ENCODE measurements at regions not wholly inside any gene's neighbourhood (a gene's known extent, or its start where the extent isn't known, plus 50 kb on each side); places are given as distances from the start of the nearest gene placed in this dataset.

DNA sequence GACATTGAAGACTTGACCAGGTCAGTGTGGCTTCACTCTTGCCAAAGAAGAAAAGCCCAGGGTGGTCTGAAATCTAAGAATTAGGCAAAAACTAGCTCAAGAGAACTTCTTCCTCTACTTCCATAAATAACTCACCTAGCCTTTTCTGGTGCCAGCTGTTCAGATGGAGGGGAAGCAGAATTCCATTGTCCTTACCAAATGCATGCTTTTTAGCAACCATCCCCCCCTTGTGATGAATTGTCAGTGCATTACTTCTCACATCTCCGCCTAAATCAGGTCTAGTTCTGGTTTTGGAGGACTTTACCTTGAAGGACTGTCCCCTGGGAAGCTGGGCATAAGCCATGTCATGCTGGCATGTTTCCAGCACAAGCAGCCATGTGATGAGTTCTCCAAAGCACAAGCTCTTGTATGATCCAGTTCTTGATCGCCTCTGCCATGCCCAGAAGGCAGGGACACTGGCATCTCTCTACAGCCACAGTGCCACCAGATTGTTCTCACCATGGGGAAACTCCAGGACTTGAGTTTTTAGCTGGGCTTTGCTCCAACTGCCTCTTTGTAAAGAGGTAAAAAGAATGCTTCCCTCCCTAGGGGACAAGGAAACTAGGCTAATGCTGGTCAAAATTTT is 96.4 kb upstream of the IL12A start:
- DNase-seq = no peak

DNA sequence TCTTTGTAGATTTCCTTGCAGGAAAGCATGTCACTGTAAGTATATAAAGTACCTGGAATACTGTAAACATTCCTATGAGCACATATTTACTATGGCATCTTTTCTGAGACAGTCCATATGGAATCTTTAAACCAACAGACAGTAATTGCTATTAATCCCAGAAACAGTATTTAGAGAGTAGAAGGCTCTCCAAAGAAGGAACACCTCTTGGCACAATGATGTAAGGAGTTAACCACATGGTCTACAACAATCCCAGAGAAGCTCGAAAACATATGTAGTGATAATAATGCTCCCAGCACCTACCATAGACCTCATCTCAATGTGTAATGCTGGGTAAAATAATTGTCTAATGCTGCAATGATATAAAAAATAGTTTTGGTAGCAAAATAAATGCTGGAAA is 95.8 kb upstream of the IL12A start:
- no peak for DNase-seq

DNA sequence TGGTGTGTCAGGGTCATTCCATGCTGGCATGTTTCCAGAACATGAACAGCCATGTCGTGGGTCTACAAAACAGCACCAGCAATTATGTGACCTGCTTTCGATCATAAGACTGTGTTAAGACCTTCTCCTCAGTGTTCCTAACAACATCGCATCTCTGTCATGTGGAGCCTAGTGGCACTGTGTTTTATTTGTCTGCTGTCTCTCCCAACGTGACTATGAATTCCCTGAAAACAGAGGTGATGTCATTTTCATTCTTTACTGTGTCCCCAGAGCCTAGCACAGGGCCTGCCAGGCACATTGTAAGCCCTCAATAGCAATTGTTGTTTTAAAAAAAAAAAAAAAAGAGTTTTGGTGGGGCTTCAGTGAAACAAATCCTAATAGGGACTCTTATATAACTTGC is 94.2 kb upstream of the IL12A start:
- no peak for DNase-seq

DNA sequence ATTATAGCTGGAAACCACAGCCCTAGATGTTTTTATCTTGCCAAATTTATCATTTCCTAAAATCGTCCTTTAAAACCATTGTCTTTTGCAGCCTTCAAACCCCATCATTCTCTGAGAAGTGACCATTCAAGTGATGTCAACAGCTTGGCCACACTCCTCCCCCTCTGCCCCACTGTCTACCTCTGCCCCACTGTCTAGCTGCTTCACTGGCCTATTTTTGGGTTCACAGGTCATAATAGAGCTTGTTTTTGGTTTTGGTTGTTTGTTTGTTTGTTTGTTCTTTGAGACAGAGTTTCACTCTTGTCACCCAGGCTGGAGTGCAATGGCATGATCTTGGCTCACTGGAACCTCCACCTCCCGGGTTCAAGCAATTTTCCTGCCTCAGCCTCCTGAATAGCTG is 93.2 kb upstream of the IL12A start:
- DNase-seq = no peak

DNA sequence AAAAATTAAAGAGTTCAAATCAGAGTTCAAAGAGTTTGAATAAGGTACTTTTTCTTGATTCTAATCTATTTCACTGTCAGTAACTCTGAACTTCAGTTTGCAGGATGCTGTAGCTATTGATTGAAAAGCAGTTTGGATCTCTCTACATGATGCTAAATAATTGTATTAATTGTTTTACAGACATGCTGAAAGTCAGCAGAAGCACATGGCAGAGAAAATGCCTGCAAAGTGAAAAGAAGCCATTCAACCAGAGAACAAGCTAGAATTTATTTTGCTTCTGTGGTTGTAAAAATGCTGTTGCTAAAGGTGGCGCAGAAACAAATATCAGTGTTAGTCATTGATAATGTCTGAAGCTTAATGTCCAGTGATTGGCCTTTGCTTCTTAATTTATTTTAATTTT is 92.1 kb upstream of the IL12A start:
- DNase-seq = no peak

DNA sequence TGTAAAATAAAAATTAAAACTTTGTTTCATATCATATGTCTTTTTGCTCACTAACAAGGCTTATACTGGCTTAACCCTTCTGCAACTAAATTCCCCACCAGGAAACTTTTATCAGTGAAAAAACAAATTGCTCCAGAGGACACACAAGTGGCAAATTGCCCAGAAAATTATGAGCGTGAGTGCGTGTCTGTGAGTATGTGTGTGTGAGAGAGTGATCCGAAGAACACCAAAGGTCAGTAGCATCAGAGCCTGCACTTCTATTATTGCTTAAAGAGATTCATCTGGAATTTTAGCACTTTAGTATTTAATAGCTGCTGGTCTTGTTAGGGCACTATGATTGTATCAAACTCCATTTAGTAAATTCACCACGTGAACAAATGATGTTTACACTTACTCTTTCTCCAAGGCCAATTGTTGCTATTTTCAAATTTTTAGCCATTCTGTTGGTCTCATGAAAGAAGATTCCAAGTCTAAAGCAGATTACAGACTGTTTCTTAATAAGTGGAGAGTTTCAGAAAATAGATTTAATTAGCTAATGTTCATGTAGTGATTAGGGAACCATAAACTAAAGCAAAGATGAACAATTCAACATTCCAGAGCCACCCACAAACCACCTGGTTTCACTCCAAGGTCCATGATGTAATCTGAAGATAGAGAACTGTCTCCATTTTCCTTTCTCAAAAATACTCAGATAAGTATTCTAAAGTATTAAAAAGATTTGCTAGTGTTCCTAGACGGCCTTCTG is 91.1 kb upstream of the IL12A start:
- DNase-seq = no peak

DNA sequence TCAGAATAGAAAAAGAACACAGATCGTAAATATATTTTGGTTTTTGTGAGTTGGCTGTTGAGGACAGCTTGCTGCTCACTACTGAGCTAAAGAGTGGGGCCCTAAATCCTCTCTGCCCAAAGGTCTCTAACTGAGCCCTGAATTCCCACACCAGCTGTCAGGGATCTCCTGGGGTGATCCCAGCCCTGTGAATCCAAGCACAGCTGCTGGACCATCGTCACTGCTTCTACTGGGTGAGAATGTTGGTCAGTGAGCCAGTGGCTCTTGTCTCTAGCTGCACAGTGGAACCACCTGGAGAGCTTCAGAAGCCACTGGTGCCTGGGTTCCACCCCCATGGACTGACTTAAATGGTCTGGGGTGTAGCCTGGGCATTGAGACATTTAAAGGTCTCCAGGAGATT is 90.5 kb upstream of the IL12A start:
- no peak for DNase-seq

DNA sequence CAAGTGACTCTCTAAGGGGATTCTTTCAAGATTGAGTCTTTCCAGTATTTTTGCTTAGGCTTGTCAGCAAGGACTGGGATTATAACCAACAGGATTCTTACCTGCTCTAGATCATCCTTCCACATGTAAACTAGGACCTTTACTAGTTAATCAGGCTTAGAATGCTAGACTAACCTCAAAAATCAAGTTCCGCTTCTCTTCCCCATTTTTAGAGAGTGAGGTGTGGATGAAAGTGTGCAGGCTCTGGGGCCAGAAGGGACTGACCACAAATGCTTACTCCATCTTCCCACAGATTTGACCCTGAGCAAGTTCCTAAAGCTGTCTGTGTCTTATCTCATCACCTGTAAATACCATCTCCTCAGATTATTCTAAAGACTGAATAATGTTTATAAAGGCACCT is 89.5 kb upstream of the IL12A start:
- DNase-seq = no peak

DNA sequence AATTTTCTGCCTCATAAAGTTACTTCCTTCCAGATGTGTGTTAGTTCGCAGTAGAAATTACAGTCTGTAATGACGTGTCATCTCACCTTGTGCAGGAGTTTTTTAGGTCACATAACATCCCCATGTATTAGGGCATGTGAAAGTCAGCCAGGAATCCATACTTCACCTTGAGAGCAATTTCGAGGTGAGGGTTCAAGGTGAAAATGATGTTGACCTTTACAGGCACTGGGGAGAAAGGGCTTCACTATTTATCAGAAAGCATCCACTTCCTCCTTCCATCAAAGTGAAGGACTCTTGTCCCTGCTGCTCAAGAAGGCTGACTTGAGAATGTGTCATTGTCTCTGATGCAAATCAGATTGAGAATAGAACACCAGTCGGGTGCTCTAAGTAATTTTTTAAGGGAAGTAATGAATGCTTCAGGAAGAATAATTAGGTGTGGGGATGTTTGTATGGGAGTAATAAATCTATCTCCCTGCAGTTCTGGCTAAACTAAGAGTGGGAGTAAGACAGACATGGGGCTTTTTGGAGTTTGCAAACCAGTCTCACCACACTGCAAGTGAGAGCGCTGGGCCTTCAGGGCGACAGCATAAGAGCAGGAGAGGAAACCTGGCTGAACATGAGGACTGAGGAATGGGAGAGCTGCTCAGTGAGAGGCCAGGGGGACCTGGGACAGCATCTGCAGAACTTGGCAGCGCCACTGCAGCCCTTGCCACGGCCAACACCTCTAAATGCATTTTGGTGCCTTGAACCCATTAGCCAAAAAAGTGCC is 85.9 kb upstream of the IL12A start:
- DNase-seq = no peak

DNA sequence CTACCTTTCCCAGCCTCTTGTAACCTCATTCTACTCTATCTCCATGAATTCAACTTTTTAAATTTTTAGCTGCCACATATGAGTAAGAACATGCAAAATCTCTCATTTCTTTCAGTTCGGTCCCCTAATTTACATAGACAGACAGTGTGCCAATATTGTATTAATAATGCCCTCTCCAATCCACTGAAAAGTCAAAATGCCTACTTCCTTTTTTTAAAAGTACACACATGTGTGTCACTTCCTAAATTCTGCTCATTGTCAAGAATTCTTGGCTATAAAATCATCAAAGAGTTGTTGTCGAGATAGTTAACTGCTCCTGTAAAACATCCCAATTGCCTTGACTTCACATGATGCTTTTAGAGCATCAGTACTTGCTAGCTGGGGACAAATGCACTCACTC is 84.2 kb upstream of the IL12A start:
- no peak for DNase-seq

DNA sequence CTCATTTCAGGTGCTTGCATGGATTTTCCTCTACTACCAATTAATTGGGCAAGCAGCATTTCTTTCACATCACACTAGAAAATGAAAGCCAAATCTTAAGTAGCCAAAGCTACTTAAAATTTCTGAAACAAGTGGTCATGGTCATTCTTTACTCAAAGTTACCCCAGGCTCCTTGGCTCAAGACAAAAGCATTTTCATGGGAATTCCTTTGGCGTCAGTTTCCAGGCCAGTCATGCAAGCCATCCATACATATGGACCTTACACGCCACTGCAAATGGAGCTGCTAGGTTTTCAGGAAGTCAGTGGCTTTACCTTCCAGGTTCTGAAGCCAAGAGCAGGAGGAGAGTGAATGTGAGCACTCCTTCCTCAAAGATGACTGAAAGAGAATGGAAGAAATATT is 83.7 kb upstream of the IL12A start:
- DNase-seq = no peak

DNA sequence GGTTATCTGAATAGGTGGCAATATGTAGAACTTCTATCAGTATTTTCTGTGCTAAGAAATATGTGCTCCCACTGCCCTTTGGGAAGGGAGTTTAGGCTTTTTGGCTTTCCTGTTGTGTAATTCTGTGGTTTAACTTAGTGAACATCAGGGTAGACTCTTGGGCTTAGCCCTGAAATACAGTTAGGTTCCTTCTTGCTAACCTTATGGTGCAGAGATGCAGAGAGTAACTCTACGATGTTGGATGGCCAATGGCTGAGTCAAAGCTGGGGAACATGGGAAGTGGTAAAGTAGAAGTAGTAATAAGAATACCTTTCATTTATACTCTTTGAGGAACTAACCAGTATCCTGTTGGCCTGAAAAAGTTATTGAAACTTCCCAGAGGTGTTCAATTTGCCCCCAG is 80.8 kb upstream of the IL12A start:
- DNase-seq = no peak

DNA sequence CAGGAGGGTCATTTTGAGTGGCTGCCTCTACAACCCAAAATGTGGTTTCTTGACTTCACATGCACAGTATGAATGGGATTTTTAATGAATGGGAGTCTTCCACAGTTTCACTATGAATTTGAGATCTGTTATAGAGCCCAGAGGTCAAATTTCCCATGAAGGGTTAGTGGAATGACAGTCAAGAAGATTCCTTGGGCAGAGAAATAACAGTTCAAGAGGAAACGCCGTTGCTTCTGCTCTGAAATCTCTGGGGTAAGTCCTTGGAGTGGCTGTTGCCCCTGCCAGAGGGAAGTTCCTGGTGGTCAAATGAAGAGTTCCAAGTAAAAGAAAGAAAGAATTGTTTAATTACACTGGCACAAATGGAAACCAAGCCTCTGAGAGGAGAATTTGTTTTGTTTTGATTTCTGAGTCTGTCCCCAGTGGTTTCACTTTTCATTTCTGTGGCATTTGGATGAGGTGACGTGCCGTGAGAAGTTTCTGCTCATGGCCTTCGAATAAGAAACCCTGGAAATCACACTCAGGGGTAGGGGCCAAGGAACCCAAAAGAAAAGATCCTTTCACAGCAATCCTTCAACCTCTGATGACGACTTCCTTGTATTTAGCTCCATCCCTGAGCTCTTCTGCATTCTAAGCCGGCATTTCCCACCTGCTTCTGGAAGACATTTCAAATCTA is 77.5 kb upstream of the IL12A start:
- DNase-seq = no peak

DNA sequence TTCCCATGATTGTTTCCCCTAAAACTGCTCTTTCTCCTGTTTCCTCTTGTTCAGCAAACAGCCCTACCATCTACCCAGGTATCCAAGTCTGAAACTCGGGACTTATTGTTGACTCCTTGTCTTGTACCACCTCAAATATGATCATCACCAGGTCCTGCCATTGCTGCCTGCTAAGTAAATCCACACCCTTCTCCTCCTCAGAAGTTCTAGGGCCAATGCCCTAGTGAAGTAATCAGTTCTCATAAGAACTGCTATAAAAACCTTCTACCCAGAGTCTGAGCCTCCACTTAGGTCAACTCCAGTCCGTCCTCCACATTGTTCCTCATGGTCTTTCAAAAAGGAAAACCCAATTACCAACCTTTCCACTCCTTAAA is 77.0 kb upstream of the IL12A start:
- DNase-seq = no peak

DNA sequence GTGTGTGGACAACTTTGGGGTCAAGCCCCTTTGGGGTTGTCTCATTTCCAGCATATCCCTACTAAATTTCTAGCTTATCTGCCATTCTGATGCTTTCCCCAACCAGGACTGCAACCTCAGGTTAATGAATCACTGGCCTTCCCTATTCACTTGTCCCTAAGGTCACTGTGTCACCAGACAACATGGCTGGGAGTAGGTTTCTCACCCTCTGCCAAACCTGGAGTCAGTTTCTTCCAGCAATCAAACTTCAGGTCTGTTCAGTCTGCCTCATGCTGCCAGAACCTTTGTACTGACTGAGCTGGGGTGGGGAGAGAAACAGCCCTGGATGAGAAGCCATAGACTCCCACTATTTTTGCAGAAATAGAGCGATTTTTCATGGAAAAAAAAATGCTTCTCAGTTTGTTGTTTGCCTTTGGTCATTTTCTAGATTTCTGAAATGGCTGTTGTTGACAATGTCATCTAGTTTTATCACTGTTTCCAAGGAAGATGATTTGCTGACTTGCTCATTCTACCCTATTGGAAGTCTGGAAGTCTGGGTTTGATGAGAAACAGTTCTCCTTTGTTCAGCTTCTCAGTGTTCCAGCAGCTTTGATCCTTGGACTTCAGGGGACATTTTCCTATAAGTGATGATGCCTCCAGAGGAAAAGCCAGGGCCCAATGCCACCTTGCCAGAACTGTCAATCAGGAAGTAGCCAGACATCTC is 74.8 kb upstream of the IL12A start:
- no peak for DNase-seq

DNA sequence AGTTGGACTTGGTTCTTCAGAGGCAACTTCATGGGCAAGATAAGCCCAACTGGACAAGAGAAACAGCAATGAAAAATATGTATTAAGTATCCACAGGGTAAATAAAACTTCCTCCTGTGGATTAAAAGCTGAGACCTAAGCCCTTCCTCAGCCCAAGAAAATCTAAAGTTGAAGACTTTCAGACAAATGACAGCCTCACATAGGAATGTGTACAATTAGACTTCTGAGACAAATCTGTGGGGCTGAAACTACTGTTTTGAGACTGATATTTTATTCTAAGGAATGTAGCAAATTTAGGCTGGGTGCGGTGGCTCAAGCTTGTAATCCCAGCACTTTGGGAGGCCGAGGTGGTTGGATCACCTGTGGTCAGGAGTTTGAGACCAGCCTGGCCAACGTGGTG is 74.2 kb upstream of the IL12A start:
- no peak for DNase-seq

DNA sequence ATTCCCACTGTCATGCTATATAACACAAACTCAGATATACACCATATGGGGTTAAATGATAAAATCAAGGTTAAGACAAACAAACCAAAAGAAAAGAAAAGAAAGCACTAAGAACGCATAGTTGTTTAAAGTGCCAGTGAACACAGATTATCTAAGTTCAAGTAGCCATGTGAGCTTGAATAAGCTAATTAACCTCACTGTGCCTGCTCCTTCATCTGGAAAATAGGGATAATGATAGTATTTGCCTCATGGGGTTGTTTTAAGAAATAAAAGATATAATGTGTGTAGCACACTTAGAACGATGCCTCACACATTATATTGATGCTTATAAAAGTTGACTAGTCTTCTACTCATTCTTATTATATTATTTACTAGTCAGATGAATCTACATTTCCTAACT is 72.6 kb upstream of the IL12A start:
- no peak for DNase-seq

DNA sequence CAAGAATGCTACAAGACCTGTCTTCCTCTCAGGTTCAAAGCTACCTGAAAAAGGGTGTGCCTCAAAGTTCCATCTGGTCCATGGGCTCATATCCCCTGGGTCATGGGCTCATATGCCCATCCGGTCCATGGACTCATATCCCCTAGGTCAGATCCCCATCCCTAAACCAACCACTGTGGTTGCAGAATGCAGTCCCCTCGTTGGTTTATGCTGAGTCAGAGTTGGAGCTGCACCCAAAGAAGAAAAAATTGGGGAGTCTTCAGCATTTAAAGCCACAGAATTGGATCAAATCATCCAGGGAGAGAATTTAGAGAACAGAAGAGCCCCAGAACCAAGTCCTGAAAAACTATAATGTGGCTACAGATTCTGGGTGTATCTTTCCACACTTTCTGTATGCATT is 71.5 kb upstream of the IL12A start:
- no peak for DNase-seq

DNA sequence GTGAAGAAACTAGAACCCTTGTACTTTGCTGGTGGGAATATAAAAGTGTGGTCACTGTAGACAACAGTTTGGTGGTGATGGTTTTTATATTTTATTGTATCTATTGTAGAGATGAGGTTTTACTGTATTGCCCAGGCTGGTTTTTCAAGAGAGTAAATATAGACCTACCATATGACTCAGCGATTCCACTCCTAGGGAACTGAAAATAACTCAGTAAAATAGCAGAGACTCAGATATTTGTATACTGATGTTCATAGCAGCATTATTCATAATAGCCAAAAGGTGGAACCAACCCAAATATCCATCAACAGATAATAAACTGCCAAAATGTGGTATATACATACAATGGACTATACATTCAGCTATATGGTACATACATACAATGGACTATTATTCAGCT is 68.8 kb upstream of the IL12A start:
- no peak for DNase-seq

DNA sequence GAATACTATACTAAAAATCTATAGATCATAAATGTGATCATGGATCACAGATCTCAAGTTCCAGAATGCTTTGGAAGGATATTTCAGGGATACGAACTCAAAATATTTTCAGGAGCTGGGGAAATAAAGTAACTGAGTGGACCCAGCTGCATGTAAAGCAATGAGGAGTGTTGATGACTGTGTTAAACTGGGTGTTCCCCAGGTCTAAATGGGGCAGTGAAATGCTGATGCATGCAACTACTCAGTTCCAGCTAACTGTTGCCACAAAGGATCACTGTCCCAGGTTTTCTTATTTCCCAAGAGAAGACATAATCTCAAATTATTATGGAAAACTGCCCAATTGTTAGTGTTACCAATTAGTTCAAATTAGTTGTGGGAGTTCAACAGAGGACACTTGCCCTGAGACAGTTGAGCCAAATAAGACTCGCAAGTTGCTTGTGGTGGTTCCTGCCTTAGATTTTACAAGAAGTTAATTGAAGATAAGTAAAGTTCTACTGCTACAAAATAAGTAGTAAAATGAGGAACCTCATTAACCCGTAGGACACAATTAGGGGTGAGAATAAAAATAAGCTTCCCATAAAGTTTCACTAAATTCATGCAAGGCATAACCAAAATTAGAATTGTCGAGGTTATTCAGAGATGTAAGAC is 66.3 kb upstream of the IL12A start:
- DNase-seq = no peak

DNA sequence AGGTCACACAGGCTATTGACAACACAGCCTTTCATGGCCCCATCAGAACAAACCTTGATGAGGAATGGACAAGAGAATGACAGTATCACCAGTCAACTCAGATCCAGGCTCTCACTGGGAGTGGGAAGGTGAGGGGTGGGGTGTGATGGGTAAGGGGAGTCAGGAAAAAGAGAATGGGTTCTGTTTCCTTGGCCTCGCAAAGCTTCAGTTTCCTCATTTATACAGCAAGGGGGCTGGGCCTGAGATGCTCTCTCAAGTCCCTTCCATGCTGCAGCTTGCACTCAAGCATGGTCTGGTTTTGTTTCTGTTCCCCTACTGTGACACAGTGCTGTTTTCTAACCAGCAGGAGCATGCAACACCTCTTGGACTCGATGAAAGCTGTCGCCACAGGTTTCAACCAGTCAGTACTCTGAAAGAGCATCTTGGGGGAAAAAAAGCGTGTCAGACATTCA is 65.7 kb upstream of the IL12A start:
- no peak for DNase-seq

DNA sequence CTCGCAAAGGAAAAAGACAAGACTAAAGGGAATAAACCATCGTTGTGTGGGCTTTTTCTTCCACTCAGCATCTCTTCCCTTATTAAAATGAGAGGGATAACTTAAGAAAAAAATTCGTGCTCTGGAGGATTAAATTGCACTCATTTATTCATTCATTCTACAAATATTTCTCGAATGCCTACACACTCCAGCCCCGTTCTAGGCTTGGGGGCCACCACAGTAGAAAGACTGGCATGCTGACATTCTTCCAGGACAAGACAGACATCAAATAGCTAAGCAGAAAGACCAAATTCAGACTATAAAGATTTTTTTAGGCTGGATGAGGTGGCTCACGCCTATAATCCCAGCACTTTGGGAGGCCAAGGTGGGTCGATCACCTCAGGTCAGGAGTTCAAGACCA is 65.3 kb upstream of the IL12A start:
- no peak for DNase-seq

DNA sequence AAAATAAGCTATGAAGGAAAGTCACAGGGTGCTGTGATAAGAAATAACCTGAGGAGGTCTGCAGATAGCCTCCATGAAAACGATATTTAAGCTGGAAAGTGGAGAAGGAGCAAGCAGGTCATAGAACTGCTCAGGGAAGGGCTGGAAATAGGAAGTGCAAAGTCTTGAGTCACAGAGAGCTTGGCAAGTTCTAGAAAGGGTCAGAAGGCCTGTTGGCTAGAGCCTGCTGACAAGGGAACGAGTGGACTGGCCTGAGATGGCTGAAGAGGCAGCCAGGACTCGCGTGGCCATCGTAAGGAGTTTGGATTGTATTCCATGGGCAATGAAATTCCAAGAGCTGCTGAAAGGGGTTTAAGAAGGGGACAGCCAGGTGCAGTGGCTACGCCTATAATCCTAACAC is 64.7 kb upstream of the IL12A start:
- DNase-seq = no peak
